OCI-LY3 (cell line): ENCODE measurements at regions not wholly inside any gene's neighbourhood (a gene's known extent, or its start where the extent isn't known, plus 50 kb on each side); places are given as distances from the start of the nearest gene placed in this dataset.

ENCODE experiments used
- H2AFZ ChIP-seq: fragments of 200-600, 300-600 bp; shearing (Covaris generic); 2 replicates; pipeline ENCODE4 v1.6.0; 2014; ENCODE audit warnings: antibody characterized with exemption, low read depth, low read length
- H3K27ac ChIP-seq: fragments of 200-600, 300-600 bp; sonication (generic); 2 replicates; pipeline ENCODE4 v1.5.1; 2014; ENCODE audit warnings: mild to moderate bottlenecking, low read length, moderate library complexity, mixed read lengths
- H3K27me3 ChIP-seq: fragments of 200-600, 300-600 bp; sonication (generic); 2 replicates; pipeline ENCODE4 v1.6.1; 2014; ENCODE audit warnings: low read depth, low read length, mixed read lengths
- H3K36me3 ChIP-seq: fragments of 200-600, 300-600 bp; sonication (generic); replicated peaks from 2 replicates; pipeline ENCODE3; 2014; ENCODE audit warnings: low read depth, low read length, mixed read lengths
- H3K4me1 ChIP-seq: fragments of 300-600, 200-600 bp; sonication (generic); 2 replicates; pipeline ENCODE4 v1.6.1; 2014; ENCODE audit warnings: low read length, mixed read lengths
- H3K4me2 ChIP-seq: fragments of 200-600, 300-600 bp; sonication (generic); 2 replicates; pipeline ENCODE4 v1.6.1; 2014; ENCODE audit warnings: low read length, mixed read lengths
- H3K4me3 ChIP-seq: fragments of 300-600, 200-600 bp; sonication (generic); 2 replicates; pipeline ENCODE4 v1.5.1; 2014; ENCODE audit warnings: antibody characterized with exemption, mild to moderate bottlenecking, low read length, moderate library complexity
- H3K79me2 ChIP-seq: fragments of 300-600, 200-600 bp; shearing (Covaris generic); 2 replicates; pipeline ENCODE4 v1.6.1; 2014; ENCODE audit warnings: mild to moderate bottlenecking, low read length, mixed read lengths
- H3K9ac ChIP-seq: fragments of 300-600, 200-600 bp; shearing (Covaris generic); 2 replicates; pipeline ENCODE4 v1.6.0; 2014; ENCODE audit warnings: mild to moderate bottlenecking, low read length, moderate library complexity
- H3K9me3 ChIP-seq: fragments of 200-600, 300-600 bp; shearing (Covaris generic); 2 replicates; pipeline ENCODE4 v1.6.1; 2014; ENCODE audit warnings: low read length, mixed read lengths; ENCODE audit not compliant: insufficient read depth
- H4K20me1 ChIP-seq: fragments of 200-600, 300-600 bp; sonication (generic); 2 replicates; pipeline ENCODE4 v1.6.1; 2016; ENCODE audit warnings: low read length, mixed read lengths; ENCODE audit not compliant: insufficient read depth
- CTCF ChIP-seq: fragments of 200-600, 300-600 bp; sonication (generic); IDR thresholded peaks from 2 replicates; pipeline ENCODE4 v1.5.1; 2014; ENCODE audit warnings: antibody characterized with exemption, low read length, low read depth
- EZH2phosphoT487 ChIP-seq: fragments of 200-600 bp; shearing (Covaris generic); IDR thresholded peaks from 2 replicates; pipeline ENCODE4 v1.6.1; 2018; ENCODE audit warnings: antibody characterized with exemption, mixed run types, low read depth

GRCh38 chr14:54038724-54039123, 82.1 kb upstream of the BMP4 start:
- no peaks in the 10 kb centered on the region for H3K4me1 ChIP-seq
- H3K9me3 ChIP-seq = peaks cover 8% of the 10 kb centered on the region; the same call in 1 of the 2 replicates
- H3K36me3 ChIP-seq = no peaks in the 10 kb centered on the region
- TF ChIP-seq EZH2phosphoT487 (no peak), CTCF (no peak)
- H3K9ac ChIP-seq = no peak overlapping the region
- no peaks in the 10 kb centered on the region for H3K79me2 ChIP-seq
- H3K27ac ChIP-seq = no peak overlapping the region
- no peak overlapping the region for H3K4me3 ChIP-seq
- no peaks in the 10 kb centered on the region for H3K27me3 ChIP-seq
- H4K20me1 ChIP-seq = no peaks in the 10 kb centered on the region
- H2AFZ ChIP-seq = no peak overlapping the region
- H3K4me2 ChIP-seq = no peak overlapping the region

GRCh38 chr14:54039311-54039710, 82.7 kb upstream of the BMP4 start:
- no peaks in the 10 kb centered on the region for H3K79me2 ChIP-seq
- H3K4me1 ChIP-seq = no peaks in the 10 kb centered on the region
- H3K9me3 ChIP-seq = peaks cover 8% of the 10 kb centered on the region; the same call in 1 of the 2 replicates
- no peak overlapping the region for H3K4me2 ChIP-seq
- no peak overlapping the region for H3K27ac ChIP-seq
- no peak overlapping the region for H3K9ac ChIP-seq
- no peak overlapping the region for H2AFZ ChIP-seq
- H4K20me1 ChIP-seq = no peaks in the 10 kb centered on the region
- H3K36me3 ChIP-seq = no peaks in the 10 kb centered on the region
- no peak overlapping the region for H3K4me3 ChIP-seq
- no peak for TF ChIP-seq CTCF
- TF ChIP-seq EZH2phosphoT487 = no peak
- H3K27me3 ChIP-seq = no peaks in the 10 kb centered on the region

GRCh38 chr14:54040846-54041245, 84.2 kb upstream of the BMP4 start:
- H3K9ac ChIP-seq = no peak overlapping the region
- H3K36me3 ChIP-seq = no peaks in the 10 kb centered on the region
- no peak for TF ChIP-seq EZH2phosphoT487
- TF ChIP-seq CTCF = no peak
- H3K27ac ChIP-seq = no peak overlapping the region
- H3K4me3 ChIP-seq = no peak overlapping the region
- H3K27me3 ChIP-seq = no peaks in the 10 kb centered on the region
- H4K20me1 ChIP-seq = no peaks in the 10 kb centered on the region
- H3K9me3 ChIP-seq = peaks cover 3% of the 10 kb centered on the region; the same call in 1 of the 2 replicates
- no peaks in the 10 kb centered on the region for H3K4me1 ChIP-seq
- H3K79me2 ChIP-seq = no peaks in the 10 kb centered on the region
- H3K4me2 ChIP-seq = no peak overlapping the region
- H2AFZ ChIP-seq = no peak overlapping the region

- Histone ChIP-seq H3K36me3 (no peaks in the 10 kb centered on the region), H3K9me3 (no peaks in the 10 kb centered on the region), H3K4me1 (peaks cover 5% of the 10 kb centered on the region; the same call in 1 of the 2 replicates), H3K79me2 (no peaks in the 10 kb centered on the region), H4K20me1 (no peaks in the 10 kb centered on the region), H3K9ac (no peak overlapping the region), H3K27ac (no peak overlapping the region), H3K4me2 (no peak overlapping the region), H2AFZ (no peak overlapping the region), H3K4me3 (no peak overlapping the region), H3K27me3 (no peaks in the 10 kb centered on the region)
- TF ChIP-seq CTCF (no peak), EZH2phosphoT487 (no peak)
These were observed 89.6 kb upstream of the BMP4 start for GRCh38 chr14:54046250-54046649.
